Renal cortical epithelial cell (primary cell): ENCODE measurements at regions not wholly inside any gene's neighbourhood (a gene's known extent, or its start where the extent isn't known, plus 50 kb on each side); places are given as distances from the start of the nearest gene placed in this dataset.

Experiments used
- DNase-seq: peaks from one replicate; pipeline ENCODE4 v3.0.0-alpha.2; 2011; ENCODE audit warnings: low read depth

DNA sequence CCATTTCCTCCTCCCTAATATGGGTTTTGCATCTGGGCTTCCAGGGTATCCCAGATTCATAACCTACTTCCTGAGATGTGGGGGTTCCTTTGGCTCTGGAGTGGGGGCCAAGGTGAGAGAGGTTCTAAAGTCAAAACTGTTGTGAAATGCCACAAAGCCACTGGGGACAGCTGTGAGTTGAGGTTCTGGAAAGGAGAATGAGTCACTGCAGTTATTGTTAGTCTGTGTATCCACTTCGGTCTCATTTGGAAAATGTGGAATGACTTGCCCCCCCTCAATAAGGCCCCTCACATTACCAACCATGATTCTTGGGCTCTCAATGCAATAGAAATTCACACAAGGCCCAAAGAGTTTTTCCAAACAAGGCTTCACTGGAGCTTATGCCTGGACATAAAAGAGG, 51.1 kb upstream of the LGALSL start:
- DNase-seq: peak; percentile 50

DNA sequence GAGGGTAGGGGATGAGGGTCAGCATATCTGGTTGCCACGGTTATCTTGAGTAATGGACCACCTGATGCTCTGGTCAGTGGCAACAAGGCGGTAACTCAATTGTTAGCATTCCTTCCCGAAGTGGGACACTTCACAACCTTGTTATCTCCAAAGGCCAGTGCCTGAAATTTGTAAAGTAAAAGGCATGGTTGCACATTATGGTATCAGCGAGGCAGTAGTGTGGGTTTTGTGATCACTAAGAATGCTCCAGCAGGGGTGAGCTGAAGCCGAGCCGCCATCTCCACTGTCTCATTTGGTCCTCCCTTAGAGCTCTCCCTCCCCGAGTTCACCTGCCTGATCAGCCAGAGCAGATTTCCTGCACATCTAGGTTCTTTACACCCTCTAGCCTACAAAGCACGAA, 50.5 kb upstream of the LGALSL start:
- DNase-seq: no peak

DNA sequence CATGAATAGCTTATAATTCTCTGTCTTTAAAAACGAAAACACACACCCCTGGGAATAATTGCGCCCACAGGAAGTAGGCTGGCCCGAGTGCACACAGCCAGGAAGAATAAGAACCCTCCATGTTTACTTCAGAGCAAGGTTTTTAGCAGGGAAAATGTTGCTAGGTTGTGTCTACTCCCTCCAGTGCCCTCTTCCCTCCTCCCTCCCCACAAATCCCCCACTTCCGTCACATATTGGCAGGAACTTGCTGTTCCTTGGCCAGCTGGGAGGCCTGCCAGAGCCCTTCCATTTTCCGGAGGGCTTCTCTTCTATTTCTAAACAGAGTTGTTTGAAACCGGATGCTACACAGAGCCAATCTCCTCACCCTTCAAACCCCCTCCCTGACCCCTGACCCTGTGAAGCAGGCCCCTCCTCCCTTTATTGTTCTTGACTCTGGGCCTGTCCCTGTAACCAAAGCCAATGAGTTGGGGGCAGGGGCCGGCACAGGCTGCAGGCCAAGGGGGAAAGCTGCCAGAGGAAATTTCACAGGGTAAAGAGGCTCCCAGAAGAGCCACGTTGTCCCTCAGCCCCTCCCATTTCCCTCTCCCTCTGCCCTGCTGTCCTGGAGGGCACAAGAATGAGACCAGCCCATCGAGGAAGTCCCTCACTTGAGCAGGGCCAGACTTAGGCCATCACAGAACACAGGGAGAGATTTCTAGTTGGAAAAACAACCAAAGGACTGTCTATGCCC, 49.8 kb upstream of the LGALSL start:
- peak; percentile 82 for DNase-seq
